ENCODE measurements at regions not wholly inside any gene's neighbourhood (a gene's known extent, or its start where the extent isn't known, plus 50 kb on each side); places are given as distances from the start of the nearest gene placed in this dataset.

DNA sequence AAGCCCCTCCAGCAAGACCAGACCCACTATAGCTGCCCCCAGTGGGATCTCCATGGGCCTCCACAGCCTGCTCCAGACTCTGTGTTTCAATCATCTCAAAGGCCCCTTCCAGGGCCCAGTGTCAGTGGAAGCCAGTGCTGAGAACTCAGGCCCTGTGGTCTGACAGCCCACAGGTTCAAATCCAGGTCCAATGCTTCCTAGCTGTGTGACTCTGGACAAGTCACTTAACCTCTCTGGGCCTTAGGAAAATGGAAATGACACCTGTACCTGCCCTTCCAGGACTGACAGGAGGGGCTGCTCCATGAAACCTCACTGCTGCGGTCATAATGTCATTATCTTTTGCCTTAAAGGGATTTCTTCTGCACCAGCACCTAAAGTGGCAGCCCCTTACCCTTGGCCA is 101.9 kb downstream of the NCOR2 start:
- Mint-ChIP-seq H3K4me1 (peaks cover 13% of the 10 kb centered on the region), H3K27ac (no peak overlapping the region), H3K9me3 (peaks cover 25% of the 10 kb centered on the region), H3K36me3 (ENCODE audit: low read depth) (peaks cover 61% of the 10 kb centered on the region), H3K27me3 (ENCODE audit: insufficient read depth) (no peaks in the 10 kb centered on the region), H3K4me3 (no peak overlapping the region)
- no peak overlapping the region for H3K27ac ChIP-seq (ENCODE audit: low read depth, low read length)
- 97 to 100% methylated on average over 1 of the region's 1 CpG for WGBS, 2 experiments (ENCODE audit: insufficient coverage in 1 of 2, insufficient read length in 1 of 2)
- no peak for DNase-seq
- no peak for TF ChIP-seq CTCF (conservative IDR thresholded peaks at IDR 0.05)
- H3K36me3 ChIP-seq (ENCODE audit: control insufficient read depth, insufficient read depth, low read length), result peaks cover 42% of the 10 kb centered on the region
- H3K27me3 ChIP-seq (ENCODE audit: control insufficient read depth, insufficient read depth, low read length, poor library complexity, severe bottlenecking), result no peaks in the 10 kb centered on the region
- H3K4me3 ChIP-seq (ENCODE audit: low read length), result peak overlapping the region; percentile 29
- no peak overlapping the region for H3K9ac ChIP-seq (ENCODE audit: extremely low read depth, low read length, poor library complexity, severe bottlenecking)
- peaks cover 22% of the 10 kb centered on the region for H3K9me3 ChIP-seq (ENCODE audit: control insufficient read depth, low read length)
- no peaks in the 10 kb centered on the region for H3K4me1 ChIP-seq (ENCODE audit: control insufficient read depth, insufficient read depth, low read length)

DNA sequence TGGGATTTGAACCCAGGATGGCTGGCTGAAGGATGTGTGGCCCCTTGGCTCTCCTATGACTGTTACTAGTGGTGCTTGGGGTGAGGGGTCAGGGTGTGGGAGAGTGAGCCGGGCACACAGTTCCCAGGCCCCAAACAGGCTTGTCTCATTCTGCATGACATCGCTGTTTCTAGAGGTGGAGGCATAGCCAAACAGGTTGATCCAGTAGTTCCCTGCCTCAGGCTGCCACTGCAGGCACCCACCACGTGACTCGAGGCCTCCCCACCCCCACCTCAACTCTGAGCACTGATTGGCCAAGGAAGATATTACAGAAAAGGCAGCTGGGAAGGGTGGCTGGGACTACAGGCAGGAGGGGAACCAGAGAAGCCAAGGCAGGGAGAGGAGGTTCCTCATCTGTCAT is 102.6 kb downstream of the NCOR2 start:
- H3K27me3 ChIP-seq (ENCODE audit: control insufficient read depth, insufficient read depth, low read length, poor library complexity, severe bottlenecking), result no peaks in the 10 kb centered on the region
- no peaks in the 10 kb centered on the region for H3K4me1 ChIP-seq (ENCODE audit: control insufficient read depth, insufficient read depth, low read length)
- DNase-seq, result no peak
- 96% methylated on average over 4 of the region's 4 CpGs; no CpG with 5 or more reads in 1 of the 2 experiments for WGBS, 2 experiments (ENCODE audit: insufficient coverage in 1 of 2, insufficient read length in 1 of 2)
- H3K9me3 Mint-ChIP-seq, result peaks cover 21% of the 10 kb centered on the region
- no peak overlapping the region for H3K27ac Mint-ChIP-seq
- H3K9me3 ChIP-seq (ENCODE audit: control insufficient read depth, low read length), result peaks cover 19% of the 10 kb centered on the region
- TF ChIP-seq CTCF (conservative IDR thresholded peaks at IDR 0.05), result no peak
- no peak overlapping the region for H3K27ac ChIP-seq (ENCODE audit: low read depth, low read length)
- no peak overlapping the region for H3K4me3 ChIP-seq (ENCODE audit: low read length)
- H3K27me3 Mint-ChIP-seq (ENCODE audit: insufficient read depth), result no peaks in the 10 kb centered on the region
- H3K4me1 Mint-ChIP-seq, result peaks cover 13% of the 10 kb centered on the region
- H3K36me3 Mint-ChIP-seq (ENCODE audit: low read depth), result peaks cover 61% of the 10 kb centered on the region
- no peak overlapping the region for H3K4me3 Mint-ChIP-seq
- H3K36me3 ChIP-seq (ENCODE audit: control insufficient read depth, insufficient read depth, low read length), result peaks cover 42% of the 10 kb centered on the region
- no peak overlapping the region for H3K9ac ChIP-seq (ENCODE audit: extremely low read depth, low read length, poor library complexity, severe bottlenecking)

DNA sequence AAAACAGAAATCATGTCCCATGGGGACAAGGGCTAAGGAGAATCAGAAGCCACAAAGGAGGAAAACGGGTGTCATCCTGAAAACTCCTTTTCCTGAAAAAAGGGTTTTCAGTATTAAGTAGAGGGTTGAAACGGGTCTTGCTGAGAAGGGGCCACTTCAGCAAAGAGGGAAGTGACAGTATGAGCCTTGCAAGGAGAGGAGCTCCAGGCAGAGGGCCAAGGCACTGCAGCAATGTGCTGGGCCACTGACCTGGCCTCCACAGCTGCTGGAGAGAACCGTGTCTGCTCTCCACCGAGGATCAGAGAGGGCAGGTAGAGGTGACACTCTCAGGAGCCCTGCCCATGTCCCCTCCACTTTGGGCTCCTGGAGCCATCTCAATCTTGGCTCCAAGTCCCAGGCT is 103.3 kb downstream of the NCOR2 start:
- H3K9ac ChIP-seq (ENCODE audit: extremely low read depth, low read length, poor library complexity, severe bottlenecking), result no peak overlapping the region
- peaks cover 12% of the 10 kb centered on the region for H3K9me3 ChIP-seq (ENCODE audit: control insufficient read depth, low read length)
- no peak overlapping the region for H3K27ac Mint-ChIP-seq
- no peak overlapping the region for H3K4me3 Mint-ChIP-seq
- no peak for TF ChIP-seq CTCF (conservative IDR thresholded peaks at IDR 0.05)
- no peaks in the 10 kb centered on the region for H3K4me1 ChIP-seq (ENCODE audit: control insufficient read depth, insufficient read depth, low read length)
- peaks cover 13% of the 10 kb centered on the region for H3K4me1 Mint-ChIP-seq
- H3K36me3 ChIP-seq (ENCODE audit: control insufficient read depth, insufficient read depth, low read length), result peaks cover 37% of the 10 kb centered on the region
- H3K27me3 Mint-ChIP-seq (ENCODE audit: insufficient read depth), result no peaks in the 10 kb centered on the region
- H3K27ac ChIP-seq (ENCODE audit: low read depth, low read length), result peak overlapping the region; percentile 73
- H3K27me3 ChIP-seq (ENCODE audit: control insufficient read depth, insufficient read depth, low read length, poor library complexity, severe bottlenecking), result no peaks in the 10 kb centered on the region
- 69 to 89% methylated on average over 2 to 4 of the region's 4 CpGs for WGBS, 2 experiments (ENCODE audit: insufficient coverage in 1 of 2, insufficient read length in 1 of 2)
- no peak for DNase-seq
- H3K4me3 ChIP-seq (ENCODE audit: low read length), result no peak overlapping the region
- peaks cover 15% of the 10 kb centered on the region for H3K9me3 Mint-ChIP-seq
- H3K36me3 Mint-ChIP-seq (ENCODE audit: low read depth), result peaks cover 59% of the 10 kb centered on the region

All from endodermal cell (in vitro differentiated cells).